Activated T-cell treated with anti-CD3 and anti-CD28 coated beads, Interleukin-2, amount 50 U/mL, for 48 hours (primary cell): ENCODE measurements at regions not wholly inside any gene's neighbourhood (a gene's known extent, or its start where the extent isn't known, plus 50 kb on each side); places are given as distances from the start of the nearest gene placed in this dataset.
"Not testable (repeated sequence)": the region's sequence is repeated elsewhere in the genome, so short reads cannot be mapped to it uniquely, and the experiment has no call there.

ENCODE experiments used
- DNase-seq, 2 experiments: peaks; one replicate each; pipeline ENCODE4 v3.0.0-alpha.2; 2020

DNA sequence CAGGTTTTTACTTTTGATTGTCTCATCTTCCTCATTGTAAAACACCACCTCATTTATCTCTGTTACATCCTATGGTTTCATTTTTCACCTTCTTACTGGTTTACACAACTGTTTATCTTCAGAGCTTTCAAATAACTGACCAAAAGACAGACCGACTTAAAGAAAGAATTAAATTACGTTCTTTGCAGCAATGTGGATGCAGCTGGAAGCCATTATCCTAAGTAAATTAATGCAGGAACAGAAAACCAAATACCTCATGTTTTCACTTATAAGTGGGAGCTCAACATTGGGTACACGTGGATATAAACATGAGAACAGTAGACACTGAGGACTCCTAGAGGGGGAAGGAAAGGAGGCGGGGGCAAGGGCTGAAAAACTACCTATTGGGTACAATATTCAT is 729.0 kb upstream of the USP15 start:
- DNase-seq: no peak

DNA sequence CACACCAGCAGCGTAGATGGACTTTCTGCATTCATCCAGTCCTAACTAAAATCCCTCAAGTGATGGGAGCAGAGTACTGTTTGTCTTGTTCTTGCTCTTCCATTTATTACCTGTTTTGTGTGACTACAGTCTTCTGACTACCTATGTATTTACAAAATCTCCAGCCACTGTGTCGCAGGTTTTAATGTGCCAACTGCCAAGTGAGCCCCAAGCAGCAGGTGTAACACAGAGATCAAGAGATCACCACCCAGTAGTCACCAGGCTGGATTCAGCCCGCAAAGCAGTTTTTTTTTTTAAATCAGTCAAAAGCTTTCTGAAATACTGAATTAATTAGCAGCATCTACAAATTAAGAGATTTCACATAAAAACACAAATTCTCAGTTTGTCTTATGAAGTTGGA is 724.1 kb upstream of the USP15 start:
- no peak for DNase-seq

DNA sequence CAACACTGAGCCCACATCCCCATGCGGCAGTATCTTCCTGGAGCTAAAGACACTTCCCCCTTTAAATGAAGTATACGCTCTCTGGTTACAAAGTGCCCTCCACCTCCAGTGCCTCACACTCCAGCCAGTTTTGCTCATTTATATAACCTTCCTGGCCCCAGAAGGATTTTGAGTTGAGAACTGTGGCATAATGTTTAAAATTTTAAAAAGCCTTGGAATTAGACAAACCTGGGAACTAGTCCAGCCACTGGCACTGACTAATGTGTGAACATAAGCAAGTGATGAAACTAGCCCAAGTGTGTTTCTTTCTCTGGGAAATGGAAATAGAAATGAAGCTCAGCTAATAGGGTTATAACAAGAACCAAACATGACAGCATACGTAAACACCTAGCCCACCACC is 723.7 kb upstream of the USP15 start:
- no peak for DNase-seq

DNA sequence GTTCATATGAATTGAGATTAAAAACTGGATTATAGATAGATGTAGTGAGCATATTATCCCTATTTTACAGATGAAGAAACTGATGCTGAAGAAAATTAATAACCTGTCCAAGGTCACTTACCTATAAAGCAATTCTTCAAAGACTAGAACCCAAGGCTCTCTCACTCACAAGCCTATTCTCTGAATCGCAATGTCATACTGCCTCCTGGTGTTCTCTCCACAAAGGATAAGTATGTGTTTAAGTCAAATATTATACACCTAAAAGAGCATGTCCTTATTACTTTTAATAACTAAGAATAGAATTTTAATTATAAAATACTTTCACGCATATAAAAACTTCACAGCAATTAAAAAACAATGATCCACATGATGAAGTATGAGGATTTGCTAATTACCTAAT is 721.3 kb upstream of the USP15 start:
- no peak for DNase-seq

DNA sequence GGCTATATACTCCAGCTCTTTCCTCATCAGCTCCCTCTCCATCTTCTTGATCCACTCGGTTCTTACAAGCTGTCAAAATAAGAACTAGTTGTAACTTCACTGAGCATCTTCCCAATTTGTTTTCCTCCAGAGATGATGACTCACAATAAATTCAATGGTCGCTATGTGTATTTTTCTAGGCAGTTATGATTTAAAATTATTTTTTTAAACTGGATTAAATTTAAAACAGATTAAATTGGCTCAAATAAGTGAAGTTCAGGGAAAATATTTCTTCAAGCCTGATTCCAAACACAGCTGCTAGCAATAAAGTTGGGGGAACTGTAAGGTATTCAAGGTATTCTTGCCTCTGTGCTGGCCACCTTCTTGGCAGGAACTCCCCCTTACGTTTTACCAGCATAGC is 717.7 kb upstream of the USP15 start:
- no peak for DNase-seq

DNA sequence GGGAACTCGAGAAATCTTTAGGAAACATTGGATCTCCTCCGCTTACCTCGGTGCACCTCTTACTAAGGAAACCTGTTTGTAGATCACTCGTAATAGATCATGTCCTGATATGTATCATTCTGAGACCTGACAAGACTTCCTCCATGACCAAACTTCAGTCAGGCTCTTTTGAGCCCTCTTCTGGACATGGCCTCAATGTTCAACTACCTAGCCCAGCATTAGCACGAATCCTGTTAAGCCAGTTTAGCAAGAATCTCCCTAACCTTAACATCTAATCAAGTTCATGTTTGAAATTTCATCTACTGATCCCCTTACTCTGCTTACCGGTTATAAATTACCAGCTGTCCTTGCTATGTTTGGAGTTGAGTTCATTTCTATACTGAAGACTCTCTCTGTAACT is 713.9 kb upstream of the USP15 start:
- no peak for DNase-seq

DNA sequence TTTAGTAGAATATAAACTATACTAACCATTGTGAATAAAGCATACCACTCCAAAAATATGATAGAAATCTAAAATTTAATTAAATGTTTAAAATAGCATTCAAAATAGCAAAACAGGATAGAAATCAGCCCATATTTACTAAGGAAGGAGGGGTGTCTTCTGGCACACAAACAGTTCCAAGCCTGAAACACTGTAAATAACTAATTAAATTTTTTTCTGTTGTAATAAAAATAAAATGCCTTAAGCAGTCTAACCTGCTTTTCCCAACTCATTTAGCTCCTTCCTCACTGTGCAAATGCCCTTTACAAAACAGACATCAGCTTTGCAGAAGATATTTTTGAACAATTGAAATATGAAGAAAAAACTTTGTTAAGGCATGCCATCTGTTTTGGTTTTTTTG is 707.1 kb upstream of the USP15 start:
- no peak for DNase-seq

DNA sequence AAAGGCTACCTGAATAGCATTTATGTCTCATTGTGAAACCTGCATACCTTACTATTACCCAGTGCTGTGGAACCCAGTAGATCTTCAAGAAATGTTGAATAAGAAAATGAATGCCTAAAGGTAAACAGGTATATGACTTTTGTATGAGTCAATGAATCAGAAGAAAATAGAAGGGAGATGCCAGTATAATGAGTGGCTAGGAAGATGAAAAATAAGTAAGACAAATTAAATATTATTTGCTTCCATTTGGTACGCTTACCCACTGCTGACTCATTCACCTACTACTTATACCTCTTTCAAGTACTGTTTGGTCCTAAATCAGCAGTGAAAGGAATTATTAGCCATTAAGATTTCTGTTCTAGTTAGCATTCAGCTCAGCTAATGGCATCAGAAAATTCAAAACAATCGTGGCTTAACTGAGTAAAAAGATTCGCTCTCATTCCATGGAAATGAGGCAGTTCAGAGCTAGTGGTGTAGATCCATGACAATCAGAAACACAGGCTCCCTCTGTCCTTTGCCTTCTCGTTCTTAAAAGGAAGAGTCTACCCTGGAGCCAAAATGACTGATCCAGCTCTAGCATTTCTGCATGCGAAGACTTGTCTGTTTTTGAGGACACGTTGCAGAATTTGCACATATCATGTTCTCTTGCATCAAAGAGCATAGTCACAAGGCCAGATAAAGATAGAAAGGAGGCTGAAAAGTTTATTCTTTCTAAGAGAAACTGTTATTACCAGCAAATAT is 705.8 kb upstream of the USP15 start:
- DNase-seq: no peak

DNA sequence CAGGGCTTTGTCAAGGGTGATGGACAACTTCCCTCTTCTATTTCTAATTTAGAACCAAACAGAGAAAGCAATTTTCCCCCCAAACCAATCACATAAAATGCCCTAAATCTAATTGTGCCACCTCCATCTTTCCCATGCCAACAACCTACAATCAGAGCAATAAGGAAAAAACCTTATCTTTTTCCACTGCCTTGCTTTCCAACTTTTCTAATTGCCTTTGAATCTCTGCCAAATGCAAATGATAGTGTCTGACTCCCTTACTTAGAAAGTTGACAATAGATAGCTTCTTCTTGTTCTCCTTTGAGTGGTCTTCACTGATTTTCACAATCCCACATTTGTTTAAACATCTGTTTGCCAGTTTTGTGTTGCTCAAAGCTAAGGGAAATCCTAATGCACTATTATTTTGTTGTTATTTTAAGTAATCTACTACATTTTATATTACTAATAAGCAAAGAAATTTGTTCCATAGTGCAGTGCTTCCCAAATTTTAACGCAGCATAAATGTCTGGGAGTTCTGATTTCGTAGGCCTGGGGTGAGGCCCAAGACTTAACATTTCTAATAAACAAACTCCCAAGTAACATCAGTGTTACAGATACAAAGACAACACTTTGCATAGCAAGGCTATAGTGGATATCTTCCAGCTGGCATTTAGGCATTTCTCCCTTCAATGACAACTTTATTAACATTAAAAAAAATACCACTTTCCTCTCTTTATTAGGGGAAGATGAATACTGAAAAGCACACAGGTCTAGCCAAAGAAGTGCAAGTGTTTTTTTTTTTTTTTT is 696.3 kb upstream of the USP15 start:
- no peak for DNase-seq

DNA sequence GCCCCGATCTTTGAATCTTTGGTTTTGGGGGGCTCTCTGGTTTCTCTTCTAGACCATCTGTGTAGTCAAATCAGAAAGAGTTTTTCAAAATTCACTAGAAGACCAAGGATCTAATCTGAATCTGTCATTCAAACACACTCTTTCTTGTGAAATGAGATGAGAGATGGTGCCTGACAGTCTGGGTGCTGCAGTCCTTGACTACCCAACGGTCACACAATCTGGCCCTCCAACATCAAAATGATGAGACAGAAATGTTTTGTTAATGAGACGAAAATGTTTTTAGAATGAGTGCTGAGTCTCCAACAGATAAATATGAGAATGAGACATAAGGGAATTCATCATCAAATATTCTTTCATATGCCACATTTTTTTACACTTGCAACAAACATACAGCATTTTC is 695.7 kb upstream of the USP15 start:
- no peak for DNase-seq

DNA sequence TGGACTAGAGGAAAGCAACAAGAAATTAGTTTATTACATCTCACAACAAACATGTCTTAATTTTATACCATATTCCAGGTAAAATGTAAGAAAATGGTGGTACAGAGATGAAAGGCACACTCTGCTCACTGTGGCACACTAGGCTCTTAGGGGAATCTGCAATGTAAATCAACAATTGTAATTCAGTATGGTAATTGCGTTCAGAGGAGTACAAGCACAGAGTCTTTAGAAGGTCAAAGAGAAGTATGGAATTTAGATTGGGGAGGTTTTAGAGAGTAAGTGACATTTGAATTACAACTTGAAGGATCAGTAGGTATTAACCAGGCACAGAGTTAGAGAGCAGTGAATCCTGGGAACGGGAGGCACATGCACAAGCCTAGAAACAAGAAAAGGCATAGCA is 694.0 kb upstream of the USP15 start:
- DNase-seq: no peak

DNA sequence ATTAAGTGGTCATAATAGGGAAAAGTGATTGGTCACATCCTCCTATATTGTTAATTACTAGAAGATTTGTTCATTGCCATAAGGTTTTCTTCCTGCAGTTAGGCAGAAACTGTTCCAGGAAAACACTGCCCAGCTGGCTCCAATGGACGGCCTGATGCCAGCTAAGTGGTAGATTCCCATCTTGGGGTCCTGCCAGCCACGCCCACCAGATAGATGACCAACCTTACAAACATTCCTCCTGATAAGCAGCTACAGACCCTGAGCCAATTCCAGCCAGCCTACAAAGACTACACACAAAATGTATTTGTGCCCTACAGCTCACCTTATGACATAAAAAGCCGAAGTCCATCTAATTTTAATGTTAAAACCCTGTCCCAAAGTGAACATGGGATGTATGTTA is 685.9 kb upstream of the USP15 start:
- DNase-seq: no peak

DNA sequence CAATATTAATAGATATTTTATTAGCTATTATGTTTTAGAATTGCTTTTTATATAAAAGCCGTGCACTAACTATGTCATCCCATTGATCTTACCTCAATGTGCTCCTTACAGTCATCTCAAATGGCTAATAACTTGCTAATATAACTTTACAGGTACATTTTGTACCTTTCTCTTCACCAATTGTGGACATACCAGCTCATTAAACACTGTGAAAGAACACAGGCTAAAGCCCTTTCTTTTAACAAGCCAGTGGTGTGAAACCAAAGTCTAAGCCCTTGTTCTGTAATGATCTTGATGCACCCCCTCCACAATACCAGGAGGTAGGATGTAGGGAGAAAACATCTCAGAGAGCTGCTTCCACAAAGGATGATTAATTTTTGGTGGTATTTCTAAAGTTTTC is 675.3 kb upstream of the USP15 start:
- DNase-seq: no peak

DNA sequence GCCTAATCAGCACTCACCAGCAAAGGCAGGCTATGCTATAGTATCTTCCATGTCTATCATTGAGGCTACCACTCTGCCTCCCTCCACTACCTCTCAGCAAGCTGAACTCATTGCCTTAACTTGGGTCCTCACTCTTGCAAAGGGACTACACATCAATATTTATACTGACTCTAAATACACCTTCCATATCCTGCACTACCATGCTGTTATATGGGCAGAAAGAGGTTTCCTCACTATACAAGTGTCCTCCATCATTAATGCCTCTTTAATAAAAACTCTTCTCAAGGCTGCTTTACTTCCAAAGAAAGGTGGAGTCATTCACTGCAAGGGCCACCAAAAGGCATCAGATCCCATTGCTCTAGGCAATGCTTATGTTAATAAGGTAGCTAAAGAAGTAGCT is 669.3 kb upstream of the USP15 start:
- DNase-seq: not testable (repeated sequence)

DNA sequence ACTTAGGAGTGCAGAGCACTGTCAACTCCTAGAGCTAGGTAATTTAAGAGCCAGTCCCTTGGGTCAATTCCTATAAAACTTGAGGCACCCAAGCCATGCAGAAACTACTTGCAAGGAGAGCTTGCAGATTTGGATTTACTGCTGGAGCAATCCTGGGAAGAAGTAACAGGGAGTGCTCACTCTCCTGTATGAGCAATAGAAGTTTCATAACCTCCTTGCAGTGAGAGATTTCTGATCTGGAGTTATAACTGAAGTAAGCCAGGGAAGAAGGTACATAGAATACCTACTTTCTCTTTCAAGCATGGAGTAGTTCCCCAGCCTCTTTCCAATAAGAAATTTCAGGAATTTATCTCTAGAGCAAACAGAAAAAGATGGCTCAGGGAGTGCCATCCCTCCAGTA is 650.1 kb upstream of the USP15 start:
- no peak for DNase-seq

DNA sequence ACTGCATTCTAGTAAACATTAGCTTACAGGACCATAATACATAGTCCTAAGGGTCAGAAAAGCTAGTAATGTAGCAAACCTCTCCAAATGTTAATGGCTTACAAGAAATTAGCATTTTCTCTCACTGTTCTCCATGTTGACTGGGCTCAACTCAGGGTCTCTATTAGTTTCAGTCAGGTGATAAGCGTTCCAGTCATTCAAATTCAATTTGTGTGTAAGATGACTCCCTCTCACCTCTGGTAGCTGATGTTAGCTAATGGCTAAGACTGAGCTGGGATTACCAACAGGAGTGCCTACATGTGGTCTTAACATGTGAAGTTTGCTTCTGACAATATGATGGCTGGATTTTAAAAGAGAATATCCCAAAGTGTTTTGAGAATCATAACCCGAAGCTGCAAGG is 630.5 kb upstream of the USP15 start:
- DNase-seq: no peak

DNA sequence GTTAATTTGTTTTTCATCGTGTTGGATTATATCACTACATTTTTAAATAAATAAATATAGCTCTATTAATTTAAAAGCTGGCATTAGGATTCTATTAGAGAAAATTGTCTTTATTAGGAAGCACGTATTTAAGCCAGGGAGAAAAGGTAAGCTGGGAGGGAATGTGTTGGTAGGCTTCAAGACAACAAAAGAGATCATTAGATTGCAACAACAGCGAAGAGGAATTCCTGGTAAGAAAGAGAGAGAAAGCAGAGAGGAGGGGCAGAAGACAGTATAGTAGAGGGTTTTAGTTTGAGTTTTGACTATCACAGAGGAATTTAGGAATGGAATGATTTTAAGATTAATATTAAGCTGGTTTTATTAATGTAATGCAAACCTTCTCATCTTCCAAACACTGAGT is 613.6 kb upstream of the USP15 start:
- DNase-seq: no peak

DNA sequence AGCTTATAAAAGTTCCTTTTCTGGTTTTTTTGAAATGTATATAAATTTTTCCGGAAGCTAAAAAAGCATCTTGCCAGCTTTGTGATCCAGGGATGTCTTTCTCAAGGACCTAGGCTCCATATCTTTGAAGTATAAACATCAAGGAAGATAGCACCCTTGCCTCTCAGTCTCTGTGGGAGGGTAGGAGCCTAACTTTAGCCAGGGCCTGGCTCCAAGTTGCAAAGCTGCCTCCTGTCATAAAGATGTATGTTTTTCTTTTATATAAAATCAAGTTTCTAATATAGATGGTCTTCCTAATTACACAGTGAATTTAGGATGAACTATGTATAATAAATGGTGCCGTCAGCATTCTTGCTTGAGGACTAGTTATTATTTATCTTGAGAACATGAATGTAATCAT is 612.6 kb upstream of the USP15 start:
- DNase-seq: no peak

DNA sequence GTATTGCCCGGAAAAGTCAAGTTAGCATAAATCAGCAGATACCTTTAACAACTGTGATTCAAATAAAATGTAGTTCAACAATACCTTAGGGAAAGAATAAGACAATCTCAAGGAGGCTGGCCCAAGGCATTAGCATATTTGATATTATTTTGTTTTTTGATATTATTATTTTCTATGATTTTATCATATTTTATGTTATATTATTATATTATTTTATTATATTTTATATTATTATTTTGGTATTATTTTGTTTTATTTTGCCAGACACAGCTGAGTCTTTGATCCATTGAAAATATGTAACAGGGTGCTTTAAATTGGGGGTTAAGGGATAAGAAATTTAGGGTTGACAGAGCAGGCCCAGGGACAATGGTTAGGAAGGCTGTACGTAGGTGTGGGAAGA is 607.9 kb upstream of the USP15 start:
- no peak for DNase-seq

DNA sequence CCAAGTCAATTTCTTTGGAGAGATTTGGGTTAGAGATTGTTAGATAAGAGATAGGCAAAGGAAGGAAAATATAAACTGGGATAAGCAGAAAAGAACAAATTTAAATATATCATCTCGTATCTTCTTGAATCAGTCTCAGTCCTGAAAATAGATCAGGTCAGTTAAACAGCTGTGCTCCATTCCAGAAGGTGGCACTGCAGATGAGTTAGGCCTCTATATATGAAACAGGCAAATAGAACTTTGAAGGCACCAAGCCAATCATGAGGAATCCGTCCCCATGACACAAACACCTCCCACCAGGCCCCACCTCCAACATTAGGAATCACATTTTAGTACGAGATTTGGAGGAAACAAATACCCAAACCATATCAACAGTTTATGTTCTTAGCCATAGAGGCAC is 605.5 kb upstream of the USP15 start:
- DNase-seq: no peak

DNA sequence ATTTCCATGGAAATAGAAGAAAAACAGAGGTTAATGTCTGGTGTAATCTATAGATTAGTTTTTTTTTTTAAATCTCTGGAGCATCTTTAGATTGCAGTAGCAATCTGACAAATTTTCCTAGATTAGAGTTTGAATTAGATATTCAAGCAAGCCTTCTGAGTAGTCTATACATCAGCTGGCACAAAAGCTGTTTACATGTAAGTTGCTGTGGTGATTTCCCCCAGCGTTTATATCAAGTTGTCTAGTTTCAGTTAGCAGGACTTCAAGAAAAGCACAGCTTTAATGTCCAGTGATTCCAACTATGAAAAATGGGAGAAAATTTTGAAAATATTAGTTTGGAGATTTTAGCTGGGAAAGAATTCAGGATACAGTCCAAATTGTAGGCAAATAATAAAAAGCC is 605.0 kb upstream of the USP15 start:
- DNase-seq: no peak

DNA sequence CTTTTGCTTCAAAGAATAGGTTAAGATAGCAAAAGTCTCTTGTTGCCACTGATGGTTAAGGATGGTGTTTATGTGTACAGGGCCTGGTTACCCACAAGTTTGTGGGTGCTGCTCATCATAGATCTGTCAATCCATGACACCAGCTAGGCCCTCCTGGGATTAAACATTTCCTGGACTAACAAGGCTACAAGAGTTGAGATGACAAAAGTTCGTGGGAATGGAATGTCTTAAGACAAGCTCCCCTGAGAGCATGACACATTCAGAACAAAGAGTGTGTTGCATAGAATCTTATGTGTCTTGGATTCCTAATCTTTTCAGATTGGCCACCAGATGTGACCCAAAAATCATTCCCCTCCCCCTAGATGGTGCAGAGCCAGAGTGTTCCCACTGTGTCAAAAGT is 592.5 kb upstream of the USP15 start:
- DNase-seq: no peak

DNA sequence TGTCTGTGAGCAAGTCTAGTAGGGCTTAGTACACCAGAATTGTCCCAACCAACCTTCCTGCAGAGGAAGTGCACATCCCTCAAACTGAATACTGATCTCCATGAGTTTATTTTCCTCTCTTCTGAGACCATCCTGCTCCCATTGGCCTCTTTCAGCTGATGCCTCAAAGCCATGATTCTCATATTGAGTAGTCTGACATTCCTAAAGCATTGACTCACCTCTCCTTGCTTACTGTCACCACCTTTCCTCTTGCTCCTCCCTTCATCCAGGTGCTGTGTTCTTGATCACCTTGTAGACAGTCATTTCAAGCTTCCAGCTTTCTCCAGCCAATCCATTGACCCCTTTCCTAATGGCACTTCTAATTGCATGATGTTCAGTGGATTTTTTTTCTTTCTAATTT is 583.7 kb upstream of the USP15 start:
- DNase-seq: no peak

DNA sequence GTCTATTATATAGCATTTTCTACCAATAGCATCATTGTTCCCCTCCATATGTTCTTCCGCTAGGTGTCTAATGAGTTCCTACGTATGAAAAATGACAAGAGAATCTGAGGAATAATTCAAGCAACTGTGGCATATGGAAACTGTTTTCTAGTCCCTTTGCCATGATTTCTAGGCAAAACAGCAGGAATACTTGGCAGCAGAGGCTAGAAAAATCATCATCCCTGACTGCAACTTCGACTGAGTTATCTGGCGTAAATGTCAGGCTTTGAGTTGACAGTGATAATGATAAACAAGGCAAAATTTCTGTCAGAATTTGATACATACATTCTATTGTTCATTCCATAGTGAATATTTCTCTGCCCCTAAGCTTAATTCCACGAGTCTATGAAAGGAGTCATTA is 572.8 kb upstream of the USP15 start:
- no peak for DNase-seq

DNA sequence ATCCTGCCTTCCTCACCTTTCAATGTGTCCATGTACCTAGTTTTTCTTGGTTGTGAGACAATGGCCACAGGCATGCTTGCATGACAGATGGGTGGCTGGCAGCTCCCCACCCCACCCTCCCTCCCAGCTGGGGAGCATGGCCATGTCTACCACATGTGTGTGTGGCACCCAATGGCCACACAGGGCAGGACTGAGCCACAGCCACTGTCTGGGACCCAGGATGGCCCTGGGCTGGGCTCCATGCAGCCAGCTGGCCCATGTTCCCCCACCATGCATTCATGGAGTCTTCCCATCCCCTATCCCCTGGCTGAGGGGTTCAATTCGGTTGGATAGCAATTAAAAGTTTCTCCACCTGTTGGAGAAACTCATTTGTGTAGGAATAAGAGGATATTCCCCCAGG is 566.0 kb upstream of the USP15 start:
- DNase-seq: no peak
